ENCODE measurements at regions not wholly inside any gene's neighbourhood (a gene's known extent, or its start where the extent isn't known, plus 50 kb on each side); places are given as distances from the start of the nearest gene placed in this dataset.

GRCh38 chr12:88424791-88425730, 155.2 kb downstream of the KITLG start:
- TF ChIP-seq CTCF (IDR thresholded peaks at IDR 0.05), result peak; percentile 27; the same call in 1 of the 2 replicates
- no peak for TF ChIP-seq ZFX (IDR thresholded peaks at IDR 0.05; ENCODE audit: borderline replicate concordance)

Measured in 22Rv1 (cell line).